ENCODE measurements at regions not wholly inside any gene's neighbourhood (a gene's known extent, or its start where the extent isn't known, plus 50 kb on each side); places are given as distances from the start of the nearest gene placed in this dataset.
"Not testable (repeated sequence)": the region's sequence is repeated elsewhere in the genome, so short reads cannot be mapped to it uniquely, and the experiment has no call there.

DNA sequence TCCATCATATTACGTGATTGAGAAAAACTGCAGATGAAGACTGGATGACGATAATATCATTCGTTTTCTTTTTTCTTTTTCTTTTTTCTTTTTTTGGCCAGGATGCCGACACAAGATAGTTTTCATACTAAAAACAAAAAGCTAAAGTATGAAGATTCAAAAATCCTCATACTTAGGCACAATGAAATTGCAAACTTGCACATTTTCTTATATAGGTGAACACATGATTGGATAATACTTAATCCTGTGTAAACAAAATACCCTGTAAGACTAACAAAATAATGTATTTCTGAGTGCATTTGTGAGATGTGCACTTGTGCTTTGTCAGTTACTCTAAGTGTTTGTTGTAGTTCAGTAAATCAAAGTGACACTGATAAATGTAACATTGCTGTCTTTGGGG, 568.9 kb downstream of the ANKRD50 start:
- DNase-seq (ENCODE audit: low read depth in 1 of 2, low spot score in 1 of 2), result no peak

DNA sequence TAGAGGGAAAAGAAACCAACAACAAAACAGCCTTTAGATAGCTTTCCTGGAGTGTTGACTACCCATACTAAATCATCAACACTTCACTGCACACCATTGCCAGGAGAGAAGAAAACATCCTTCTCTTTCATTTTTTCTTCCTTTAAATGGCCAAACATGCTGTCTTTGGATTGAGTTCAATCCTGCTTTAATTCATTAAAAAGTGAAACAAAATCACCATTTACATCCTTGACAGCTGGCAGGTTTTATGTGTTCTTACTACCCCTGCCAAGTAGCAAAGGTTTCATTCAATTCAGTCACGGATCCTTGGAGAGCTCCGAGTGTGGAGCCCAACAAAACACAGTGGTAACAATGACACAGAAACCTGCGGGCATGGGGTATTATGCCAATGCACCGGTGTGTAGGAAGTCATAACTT, 568.3 kb downstream of the ANKRD50 start:
- no peak for DNase-seq (ENCODE audit: low read depth in 1 of 2, low spot score in 1 of 2)

DNA sequence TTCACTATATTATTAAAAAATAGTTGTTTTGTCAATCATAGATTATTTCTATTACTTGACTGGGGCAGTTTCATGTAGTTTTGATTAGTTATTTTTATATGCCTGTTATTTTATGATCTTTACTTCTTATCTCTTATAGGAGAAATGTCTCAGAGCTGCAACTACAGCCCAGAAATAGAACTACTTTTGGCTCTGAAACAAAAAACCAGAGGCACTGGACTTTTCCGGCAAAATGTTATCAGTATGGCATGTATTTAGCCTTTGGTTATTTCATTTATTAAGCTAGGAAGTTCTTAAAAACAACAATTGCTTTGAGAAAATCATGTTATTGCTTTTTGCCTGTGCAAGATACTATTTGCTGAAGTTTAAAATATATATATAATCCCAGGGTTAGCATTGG, 566.5 kb downstream of the ANKRD50 start:
- DNase-seq (ENCODE audit: low read depth in 1 of 2, low spot score in 1 of 2), result no peak

DNA sequence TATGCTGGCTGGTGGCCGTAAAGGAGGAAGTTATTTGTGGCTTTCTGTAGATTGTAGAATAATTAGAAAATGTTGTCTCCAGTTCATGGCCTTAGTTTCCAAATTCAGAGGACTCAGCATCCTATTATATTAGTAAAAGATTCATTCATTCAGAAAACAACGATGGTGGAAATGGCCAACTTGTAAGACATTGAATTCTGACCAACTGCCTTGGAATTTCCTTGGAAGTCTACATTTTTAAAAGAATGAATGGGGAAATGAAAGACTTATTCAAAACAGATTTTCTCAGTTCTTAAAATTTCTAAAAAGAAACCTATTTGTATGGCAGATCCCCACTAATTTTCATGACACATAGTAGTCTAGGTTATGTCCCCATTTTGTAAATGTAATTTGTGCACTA, 561.5 kb downstream of the ANKRD50 start:
- DNase-seq (ENCODE audit: low read depth in 1 of 2, low spot score in 1 of 2), result no peak

DNA sequence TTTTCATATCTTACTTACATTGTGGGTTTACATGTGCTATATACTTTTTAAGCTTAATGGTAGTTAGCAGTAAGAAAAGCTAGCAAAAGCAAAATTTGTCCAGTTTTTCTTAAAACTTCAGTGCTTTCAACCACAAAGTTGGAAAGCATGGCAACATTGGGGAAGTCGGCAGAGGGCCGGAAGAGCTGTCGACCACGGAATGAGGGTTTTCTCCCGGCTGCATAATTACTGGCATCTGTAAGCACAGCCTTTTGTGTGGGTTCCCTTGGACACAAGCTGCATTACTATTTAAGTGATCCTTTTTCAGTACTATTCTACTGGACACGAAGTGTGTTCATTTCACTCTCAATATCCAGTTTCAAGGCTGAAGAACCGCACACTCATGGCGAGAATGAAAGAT, 560.4 kb downstream of the ANKRD50 start:
- no peak for DNase-seq (ENCODE audit: low read depth in 1 of 2, low spot score in 1 of 2)

DNA sequence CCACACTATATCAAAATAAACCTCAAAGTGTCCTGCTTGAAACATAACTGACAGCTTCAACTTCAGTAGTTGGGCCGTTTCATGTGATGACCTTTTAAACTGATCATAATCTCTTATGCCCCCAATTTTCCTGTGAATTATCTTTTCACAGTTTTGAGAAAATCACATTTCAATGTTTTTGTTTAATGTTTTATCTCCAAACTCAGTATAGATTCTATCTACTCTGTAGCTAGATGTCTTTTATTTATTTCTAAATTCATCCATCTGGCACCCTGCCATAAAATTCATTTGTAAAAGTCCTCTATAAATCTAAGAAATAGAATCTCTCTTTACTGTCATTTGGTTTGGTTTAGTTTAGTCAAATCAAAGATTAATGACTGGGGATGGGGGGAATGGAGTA, 557.3 kb downstream of the ANKRD50 start:
- no peak for DNase-seq (ENCODE audit: low read depth in 1 of 2, low spot score in 1 of 2)

DNA sequence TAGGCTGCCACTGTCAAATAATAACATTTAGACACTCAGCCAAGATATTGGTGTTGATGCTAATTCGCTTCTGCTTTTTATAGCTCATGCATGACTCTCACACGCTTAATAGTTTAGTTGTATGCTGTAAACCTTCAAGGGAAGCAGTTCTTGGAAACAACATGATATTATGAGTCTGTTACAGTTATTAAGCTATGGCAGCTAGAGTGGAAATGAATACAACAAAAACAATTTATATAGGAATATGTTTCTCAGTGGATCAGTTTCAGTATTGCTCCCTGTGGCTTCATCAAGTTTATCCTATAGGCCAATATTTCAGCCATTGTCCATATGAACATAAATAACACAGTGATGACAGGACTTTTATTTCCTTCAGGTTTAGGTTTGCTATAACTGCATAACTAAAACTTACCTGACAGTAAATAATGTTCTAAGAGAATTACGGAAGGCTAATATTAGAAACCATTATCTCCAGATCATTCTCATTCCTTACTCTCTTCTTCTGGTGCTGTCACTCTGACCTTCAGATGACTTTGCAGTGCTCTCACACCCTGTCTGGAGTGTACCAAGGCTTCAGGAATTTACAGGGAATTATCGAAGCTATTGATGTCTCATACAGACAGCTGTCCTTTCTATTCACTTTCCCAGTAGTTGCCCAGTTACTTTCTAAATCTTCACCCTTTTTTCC, 555.0 kb downstream of the ANKRD50 start:
- no peak for DNase-seq (ENCODE audit: low read depth in 1 of 2, low spot score in 1 of 2)

DNA sequence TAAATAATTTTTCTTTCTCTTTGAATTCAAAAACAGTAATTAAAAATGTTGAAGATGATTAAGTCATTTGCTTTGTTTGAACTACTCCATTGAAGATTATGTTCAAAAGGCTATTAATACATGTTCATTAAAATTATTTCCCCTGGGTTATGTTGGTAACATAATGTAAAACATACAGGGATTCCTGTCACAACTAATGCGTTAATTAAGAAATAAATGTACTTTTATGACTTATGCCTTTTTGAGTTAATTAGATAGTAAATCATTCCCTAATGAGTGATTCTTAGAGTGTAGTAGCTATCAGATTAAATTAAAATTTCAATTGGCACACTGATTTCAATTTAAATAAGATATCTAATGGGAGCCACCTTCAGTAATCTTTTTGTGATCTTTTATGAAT, 549.1 kb downstream of the ANKRD50 start:
- DNase-seq (ENCODE audit: low read depth in 1 of 2, low spot score in 1 of 2), result no peak

DNA sequence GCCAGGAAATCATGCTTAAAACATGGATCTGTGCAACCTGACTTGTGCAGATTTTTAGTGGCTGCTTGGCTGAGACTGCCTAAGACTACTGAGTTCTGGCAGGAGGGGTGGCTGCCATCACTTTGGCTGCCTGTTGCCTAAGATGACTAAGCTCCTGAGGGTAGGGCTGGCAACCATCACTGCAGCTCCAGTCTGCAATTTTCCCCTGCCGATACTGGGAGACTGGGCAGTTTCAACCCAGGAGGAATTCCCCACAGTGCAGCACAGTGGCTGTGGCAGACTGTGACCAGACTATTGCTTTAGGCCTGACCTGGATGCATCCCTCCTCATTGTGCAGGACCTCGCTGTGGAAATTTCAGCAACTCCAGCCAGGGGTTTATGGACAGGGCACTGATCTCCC, 544.9 kb downstream of the ANKRD50 start:
- DNase-seq (ENCODE audit: low read depth in 1 of 2, low spot score in 1 of 2), result no peak

DNA sequence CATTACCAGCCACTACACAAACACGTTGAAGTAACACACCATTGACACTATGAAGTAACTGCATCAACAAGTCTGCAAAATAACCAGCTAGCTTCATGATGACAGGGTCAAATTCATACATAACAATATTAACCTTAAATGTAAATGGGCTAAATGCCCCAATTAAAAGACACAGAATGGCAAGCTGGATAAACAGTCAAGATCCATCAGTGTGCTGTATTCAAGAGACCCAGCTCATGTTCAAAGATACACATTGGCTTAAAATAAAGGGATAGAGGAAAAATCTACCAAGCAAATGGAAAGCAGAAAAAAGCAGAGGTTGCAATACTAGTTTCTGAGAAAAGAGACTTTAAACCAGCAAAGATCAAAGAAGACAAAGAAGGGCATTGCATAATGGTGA, 543.0 kb downstream of the ANKRD50 start:
- not testable (repeated sequence) for DNase-seq (ENCODE audit: low read depth in 1 of 2, low spot score in 1 of 2)

DNA sequence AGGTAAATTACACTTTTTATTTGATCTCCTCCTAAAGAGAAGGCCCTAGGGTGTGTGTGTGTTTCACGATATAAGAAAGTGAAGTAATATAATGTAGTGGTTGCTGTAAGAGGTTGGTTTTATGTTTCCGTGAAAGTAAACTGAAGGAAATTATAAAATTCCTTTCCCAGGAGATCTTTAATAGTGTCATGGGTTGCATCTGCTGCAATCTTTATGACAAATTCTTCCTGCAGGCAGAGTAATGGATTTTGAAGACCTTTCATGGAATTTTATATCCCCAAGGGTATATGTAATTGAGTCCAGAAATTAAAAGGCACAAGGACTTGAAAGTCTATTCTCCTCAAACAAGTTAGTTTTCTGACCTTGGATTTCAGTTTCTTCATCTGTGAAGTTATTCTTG, 538.6 kb downstream of the ANKRD50 start:
- no peak for DNase-seq (ENCODE audit: low read depth in 1 of 2, low spot score in 1 of 2)

DNA sequence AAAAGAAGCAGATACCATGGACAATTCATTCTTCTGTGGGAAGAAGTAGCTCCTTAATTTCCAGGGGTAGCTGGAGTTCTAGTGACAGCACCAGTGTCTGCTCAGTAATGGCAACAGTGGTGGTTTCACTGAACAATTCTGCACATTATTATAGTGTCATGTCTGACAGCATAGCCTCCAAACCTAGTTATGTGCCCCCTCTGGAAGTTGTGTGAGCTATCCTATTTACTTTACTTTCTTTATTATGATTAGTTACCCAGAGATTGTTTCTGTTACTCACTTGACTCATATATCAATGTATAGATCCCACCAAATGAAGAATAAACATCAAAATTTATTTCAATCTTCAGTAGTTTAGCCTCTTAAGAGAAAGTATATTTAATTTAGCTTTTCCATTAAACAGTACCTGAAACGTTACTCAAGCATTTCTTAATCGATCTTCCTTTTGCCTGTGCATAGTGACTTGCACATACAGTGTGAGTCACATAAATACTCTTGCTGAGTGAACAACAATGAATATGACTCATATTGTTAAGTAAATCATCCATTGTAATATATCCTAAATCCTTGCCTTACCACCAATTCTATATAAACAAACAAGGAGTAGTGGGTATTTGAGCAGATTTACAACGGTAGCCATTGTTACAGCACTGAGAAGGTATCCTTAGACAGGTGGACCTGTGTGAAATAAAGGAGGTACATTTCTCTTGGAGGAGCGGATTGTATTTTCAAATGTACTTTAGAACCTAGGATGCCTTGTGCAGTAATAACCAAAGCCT, 534.7 kb downstream of the ANKRD50 start:
- DNase-seq (ENCODE audit: low read depth in 1 of 2, low spot score in 1 of 2), result no peak

DNA sequence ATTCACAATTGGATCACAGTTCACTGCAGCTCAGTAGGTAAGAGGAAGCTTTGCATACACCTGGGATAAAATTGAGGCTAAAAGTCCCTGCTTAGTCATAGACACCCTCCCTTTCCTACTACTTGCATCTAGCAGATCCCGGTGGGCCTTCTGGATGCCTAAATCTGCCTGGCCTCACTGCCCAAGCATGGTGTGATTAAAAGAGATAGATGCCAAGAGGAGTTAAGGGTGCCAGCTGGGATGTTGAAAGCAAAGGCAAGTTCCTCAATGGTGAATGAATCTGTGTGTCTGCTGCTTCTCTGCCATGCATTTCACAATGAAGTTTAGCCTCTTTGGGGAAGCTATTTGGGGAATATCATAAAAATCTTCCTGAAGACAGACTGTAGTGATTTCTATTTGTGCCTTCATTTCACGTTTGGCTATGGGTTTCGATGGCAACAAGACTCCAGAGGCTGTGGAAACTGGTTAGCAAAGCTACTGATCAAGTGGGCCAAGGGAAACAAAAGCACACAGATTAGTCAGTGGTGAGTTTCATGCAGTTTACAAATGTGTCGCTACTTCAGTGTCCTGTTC, 534.0 kb downstream of the ANKRD50 start:
- no peak for DNase-seq (ENCODE audit: low read depth in 1 of 2, low spot score in 1 of 2)

DNA sequence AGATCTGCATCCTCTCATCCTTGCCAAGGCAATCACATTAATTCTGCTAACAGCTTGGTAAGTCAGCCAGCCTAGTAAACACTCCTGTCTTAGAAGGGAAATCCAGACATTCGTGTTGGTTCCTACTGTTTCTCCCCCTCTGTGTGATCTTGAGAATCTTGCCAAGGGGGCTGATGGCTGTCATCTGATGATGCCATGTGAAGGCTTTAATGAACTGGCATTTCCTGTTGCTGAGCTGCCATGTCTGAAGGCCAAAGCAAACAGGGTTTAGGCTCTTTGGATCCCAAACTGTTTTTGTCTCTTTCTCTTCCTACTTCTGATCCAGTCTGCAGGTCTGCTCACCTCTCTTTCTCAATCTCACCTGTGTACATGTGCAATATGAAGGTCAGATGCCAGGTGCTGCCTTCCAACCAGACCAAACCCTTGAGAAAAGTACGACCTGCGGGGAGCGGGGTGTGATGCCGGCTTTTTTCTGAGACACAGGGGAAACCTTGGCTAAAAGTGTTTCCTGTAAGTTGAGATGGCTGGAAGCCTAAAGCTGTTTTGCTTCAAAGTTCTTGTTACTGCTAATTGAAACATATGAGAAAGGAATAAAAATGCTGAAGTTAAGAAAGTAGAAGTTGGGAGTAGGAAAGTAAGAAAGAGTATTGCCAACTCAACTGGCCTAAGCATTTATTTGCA, 532.9 kb downstream of the ANKRD50 start:
- no peak for DNase-seq (ENCODE audit: low read depth in 1 of 2, low spot score in 1 of 2)

DNA sequence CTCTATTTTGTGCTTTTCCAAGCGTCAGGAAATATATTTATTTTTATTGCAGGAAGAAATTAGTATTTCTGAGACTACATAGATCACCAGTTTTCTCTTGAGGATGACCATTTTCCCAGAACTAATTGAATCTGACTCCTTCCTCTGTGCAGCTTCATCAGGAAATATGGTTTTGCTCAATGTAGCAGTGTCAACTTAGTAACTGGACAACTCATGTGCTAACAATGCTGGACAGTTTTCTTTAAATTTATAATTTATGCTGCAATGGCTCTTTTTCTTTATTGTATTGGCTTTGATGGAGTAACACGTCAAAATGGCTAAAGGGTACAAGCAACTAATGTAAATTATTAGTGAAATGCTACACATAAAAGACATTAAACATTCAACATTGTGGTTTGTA, 531.5 kb downstream of the ANKRD50 start:
- DNase-seq (ENCODE audit: low read depth in 1 of 2, low spot score in 1 of 2), result no peak

DNA sequence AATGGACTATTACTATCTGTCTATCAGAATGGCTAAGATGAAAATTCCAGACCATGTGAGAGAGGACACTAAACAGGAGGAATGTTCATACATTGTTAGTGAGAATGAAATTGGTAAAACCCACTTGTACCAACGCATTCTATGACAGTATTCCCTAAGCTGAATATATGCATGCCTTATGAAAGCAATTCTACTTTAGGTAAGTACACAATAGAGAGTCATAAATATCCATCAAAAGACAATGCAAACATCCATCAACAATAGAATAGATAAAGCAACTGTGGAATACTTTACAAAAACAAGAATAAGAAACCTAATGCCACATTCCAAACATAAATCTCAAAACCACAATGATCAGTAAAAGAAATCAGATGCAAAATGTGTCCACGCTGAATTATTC, 529.3 kb downstream of the ANKRD50 start:
- no peak for DNase-seq (ENCODE audit: low read depth in 1 of 2, low spot score in 1 of 2)

DNA sequence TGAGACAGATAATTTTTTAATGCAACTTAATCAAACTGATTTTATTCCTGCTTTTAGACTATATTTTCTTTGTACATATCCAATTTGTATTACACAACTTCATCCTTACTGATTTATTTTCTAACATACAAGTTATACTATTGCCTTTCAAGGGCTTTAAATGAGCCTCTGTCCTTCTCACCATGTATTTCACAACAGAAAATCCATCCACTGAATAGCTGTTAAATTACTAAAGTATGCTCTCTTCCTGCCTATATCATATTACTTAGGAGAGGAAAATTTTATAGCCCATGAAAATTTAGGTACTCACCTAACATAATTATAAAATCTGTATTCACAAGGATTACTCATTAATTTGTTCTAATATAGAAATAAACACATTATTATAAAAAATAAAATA, 528.6 kb downstream of the ANKRD50 start:
- no peak for DNase-seq (ENCODE audit: low read depth in 1 of 2, low spot score in 1 of 2)

DNA sequence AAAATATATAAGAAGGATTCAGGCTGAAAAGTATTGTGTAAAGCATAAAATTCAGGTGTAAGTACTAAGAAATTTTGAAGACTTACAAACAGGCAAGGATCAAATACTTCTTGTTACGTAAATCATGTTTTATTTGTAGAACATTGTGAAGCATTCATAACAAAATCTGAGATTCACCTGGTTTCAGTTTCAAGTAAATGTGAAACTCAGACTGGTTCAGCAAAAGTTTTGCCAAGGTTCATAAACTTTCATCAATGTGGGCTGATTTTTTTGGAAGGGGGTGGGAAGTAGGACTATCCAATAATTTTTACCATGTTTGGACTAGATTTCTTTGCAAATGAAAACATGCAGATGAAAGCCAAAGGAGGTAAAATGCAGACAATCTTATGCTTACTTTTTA, 527.7 kb downstream of the ANKRD50 start:
- no peak for DNase-seq (ENCODE audit: low read depth in 1 of 2, low spot score in 1 of 2)

DNA sequence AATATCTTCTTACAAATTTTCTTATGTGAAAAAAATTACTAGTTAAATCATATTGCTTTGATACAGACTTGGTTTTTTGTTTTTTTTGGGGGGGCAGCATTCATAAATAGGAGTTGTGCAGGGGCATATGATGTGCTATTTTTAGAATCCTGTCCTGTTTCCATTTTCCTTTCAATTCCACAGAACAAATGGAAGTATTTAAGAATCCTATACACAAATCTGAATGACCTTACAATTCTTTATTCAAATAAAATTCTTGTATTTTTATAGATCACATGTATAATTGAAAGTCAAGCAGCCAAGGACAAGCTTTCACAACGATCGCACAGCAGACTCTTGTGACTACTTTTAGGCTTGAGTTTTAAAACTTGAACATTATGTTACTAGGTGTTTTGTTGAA, 523.9 kb downstream of the ANKRD50 start:
- DNase-seq (ENCODE audit: low read depth in 1 of 2, low spot score in 1 of 2), result no peak

DNA sequence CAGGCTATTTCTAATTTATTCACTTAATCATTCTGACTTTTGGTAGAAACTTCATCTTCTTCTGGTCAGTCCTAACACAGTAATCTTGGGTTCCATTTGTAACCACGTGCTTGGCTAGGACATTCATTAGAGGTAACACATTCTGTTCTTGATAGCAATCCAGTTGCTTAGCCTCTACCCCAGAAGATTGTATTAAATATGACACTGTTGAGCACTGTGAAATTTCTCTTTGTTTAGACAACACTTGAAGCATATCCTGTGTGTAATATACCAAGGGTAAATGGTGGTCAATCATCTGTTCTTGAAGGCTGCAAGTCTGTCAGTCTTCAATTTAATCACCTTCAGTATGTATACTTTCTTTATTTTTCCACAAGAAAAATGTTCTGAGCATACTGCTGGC, 523.0 kb downstream of the ANKRD50 start:
- no peak for DNase-seq (ENCODE audit: low read depth in 1 of 2, low spot score in 1 of 2)

DNA sequence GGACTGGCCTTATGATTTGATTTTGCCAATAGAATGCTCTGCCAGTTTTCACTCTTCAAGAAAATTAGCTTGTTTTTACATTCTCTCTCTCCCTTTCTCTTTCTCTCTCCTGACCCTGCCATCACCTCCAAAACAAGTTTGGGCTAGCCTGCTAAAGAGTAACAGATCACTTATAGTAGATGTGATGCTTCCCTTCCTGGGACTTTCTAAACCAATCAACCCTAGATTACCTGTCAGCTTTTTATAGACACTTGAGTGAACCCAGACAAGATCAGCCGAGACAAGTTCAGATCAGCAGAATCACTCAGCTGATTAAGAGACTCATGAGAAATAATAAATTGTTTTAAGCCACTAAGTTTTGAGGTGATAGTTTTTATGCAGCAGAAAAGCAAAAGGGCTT, 521.2 kb downstream of the ANKRD50 start:
- no peak for DNase-seq (ENCODE audit: low read depth in 1 of 2, low spot score in 1 of 2)

DNA sequence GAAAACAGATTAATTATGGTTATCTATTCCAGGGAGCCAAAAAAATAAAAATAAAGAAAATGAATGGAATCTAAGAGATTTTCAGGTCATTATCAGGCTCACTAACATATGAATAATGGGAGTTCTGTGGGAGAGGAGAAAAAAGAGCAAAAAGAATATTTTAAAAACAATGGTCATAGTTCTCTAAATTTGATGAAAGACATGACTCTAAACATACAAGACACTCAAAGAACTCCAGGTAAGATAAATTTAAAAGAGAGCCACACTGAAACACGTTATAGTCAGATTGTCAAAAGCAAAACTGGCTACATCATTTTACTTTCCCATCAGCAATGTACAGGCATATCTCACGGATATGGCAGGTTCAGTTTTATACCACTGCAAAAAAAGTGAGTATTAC, 520.0 kb downstream of the ANKRD50 start:
- DNase-seq (ENCODE audit: low read depth in 1 of 2, low spot score in 1 of 2), result no peak
